Mammary epithelial cell (primary cell): ENCODE measurements at regions not wholly inside any gene's neighbourhood (a gene's known extent, or its start where the extent isn't known, plus 50 kb on each side); places are given as distances from the start of the nearest gene placed in this dataset.

Experiments used
- EZH2 ChIP-seq: IDR thresholded peaks from 2 replicates; pipeline ENCODE4 v1.6.1; 2012; ENCODE audit warnings: low read length, inconsistent platforms, borderline replicate concordance
- TF ChIP-seq, protein P1 (sequence below), 2 donors: IDR thresholded peaks in 1 of 2; conservative IDR thresholded peaks in 1 of 2; 2 replicates each; pipeline ENCODE4 v1.5.1; 2011 to 2012; ENCODE audit warnings: inconsistent platforms in 2 of 2, low read length in 2 of 2, mild to moderate bottlenecking in 2 of 2, control low read depth in 1 of 2, low read depth in 1 of 2; ENCODE audit not compliant: insufficient read depth in 1 of 2; ENCODE audit errors: extremely low read depth in 1 of 2

DNA sequence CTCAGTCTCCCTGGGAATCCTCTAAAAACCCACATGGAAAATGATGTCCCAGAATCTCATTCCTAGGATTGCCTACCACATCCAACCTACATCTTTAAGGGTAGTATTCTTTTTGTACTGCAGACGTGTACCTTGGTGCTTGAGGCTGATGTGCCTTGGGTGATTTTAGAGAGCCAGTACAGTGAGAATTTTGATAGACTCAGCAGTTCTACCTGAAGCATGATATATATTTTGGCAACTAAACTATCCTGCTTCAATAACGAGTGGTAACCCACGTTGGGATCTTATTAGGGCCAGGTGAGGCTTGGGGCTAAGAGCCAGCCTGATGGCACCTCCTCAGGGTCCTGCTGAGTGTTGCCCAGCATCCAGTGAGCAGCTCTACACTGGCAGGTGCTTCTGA, 140.4 kb downstream of the ZNF518B start:
- TF ChIP-seq, protein P1, sequence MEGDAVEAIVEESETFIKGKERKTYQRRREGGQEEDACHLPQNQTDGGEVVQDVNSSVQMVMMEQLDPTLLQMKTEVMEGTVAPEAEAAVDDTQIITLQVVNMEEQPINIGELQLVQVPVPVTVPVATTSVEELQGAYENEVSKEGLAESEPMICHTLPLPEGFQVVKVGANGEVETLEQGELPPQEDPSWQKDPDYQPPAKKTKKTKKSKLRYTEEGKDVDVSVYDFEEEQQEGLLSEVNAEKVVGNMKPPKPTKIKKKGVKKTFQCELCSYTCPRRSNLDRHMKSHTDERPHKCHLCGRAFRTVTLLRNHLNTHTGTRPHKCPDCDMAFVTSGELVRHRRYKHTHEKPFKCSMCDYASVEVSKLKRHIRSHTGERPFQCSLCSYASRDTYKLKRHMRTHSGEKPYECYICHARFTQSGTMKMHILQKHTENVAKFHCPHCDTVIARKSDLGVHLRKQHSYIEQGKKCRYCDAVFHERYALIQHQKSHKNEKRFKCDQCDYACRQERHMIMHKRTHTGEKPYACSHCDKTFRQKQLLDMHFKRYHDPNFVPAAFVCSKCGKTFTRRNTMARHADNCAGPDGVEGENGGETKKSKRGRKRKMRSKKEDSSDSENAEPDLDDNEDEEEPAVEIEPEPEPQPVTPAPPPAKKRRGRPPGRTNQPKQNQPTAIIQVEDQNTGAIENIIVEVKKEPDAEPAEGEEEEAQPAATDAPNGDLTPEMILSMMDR (conservative IDR thresholded peaks at IDR 0.05 in 1 of 2, IDR thresholded peaks at IDR 0.05 in 1 of 2; ENCODE audit: extremely low read depth in 1 of 2, insufficient read depth in 1 of 2, low read depth in 1 of 2, low read length in 2 of 2), result no peak
- no peak for TF ChIP-seq EZH2
